ENCODE measurements at regions not wholly inside any gene's neighbourhood (a gene's known extent, or its start where the extent isn't known, plus 50 kb on each side); places are given as distances from the start of the nearest gene placed in this dataset.

DNA sequence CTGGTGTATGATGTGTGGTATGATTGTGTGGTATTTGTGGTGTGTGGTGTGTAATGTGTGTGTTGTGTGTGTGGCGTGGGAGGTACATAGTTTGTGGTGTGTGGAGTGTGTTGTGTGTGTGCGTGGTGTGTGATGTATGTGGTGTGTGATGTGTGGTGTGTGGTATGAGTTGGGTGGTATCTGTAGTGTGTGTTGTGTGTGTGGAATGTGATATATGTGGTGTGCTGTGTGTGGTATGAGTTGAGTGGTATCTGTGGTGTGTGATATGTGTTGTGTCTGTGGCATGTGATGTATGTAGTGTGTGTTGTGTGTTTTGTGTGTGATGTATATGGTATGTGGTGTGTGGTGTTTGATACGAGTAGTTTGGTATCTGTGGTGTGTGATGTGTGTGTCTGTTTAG, 272.5 kb upstream of the IRX1 start:
- Histone ChIP-seq H3K27ac (ENCODE audit: low read length in 2 of 2) (no peak overlapping the region), H3K79me2 (ENCODE audit: control insufficient read depth, insufficient read depth, low read length) (no peaks in the 10 kb centered on the region), H3K9me3 (ENCODE audit: control extremely low read depth in 1 of 3, control insufficient read depth in 2 of 3, insufficient read depth in 1 of 3, low read length in 2 of 3) (peaks cover 0 to 35% (median 0%) of the 10 kb centered on the region in 3 donors), H3K9ac (ENCODE audit: low read length) (no peak overlapping the region), H3K4me1 (ENCODE audit: control insufficient read depth in 2 of 2, insufficient read depth in 2 of 2, low read length in 2 of 2) (no peaks in the 10 kb centered on the region), H3K4me2 (replicated peaks; ENCODE audit: low read depth, low read length, poor library complexity, severe bottlenecking) (no peak overlapping the region), H3K4me3 (ENCODE audit: control extremely low read depth in 1 of 5, extremely low read depth in 1 of 5, insufficient read depth in 1 of 5, low read depth in 2 of 5, low read length in 4 of 5) (no peak overlapping the region), H4K20me1 (ENCODE audit: control insufficient read depth, insufficient read depth, low read length, poor library complexity, severe bottlenecking) (no peaks in the 10 kb centered on the region), H2AFZ (ENCODE audit: insufficient read depth, low read depth, low read length, poor library complexity, severe bottlenecking) (no peak overlapping the region), H3K27me3 (replicated peaks in 1 of 4; ENCODE audit: control extremely low read depth in 1 of 4, control insufficient read depth in 3 of 4, insufficient read depth in 4 of 4, low read length in 3 of 4) (no peaks in the 10 kb centered on the region), H3K36me3 (replicated peaks in 1 of 2; ENCODE audit: control extremely low read depth in 1 of 2, control insufficient read depth in 1 of 2, extremely low read depth in 1 of 2, insufficient read depth in 2 of 2, low read length in 1 of 2) (no peaks in the 10 kb centered on the region)
- no peak overlapping the region for H3K4me3 Mint-ChIP-seq
- CTCF ChIA-PET, result no interaction called here
- H3K27me3 Mint-ChIP-seq, result no peaks in the 10 kb centered on the region
- DNase-seq (no peak), ATAC-seq (ENCODE audit: low read depth) (no peak)
- no peaks in the 10 kb centered on the region for H3K4me1 Mint-ChIP-seq
- intact Hi-C loops (cut with micrococcal nuclease), result no loop called here
- POLR2A ChIA-PET, result no interaction called here
- no peak overlapping the region for H3K27ac Mint-ChIP-seq
- peaks cover 2% of the 10 kb centered on the region for H3K9me3 Mint-ChIP-seq (ENCODE audit: insufficient read depth)
- WGBS (ENCODE audit: insufficient coverage), result 92% methylated on average over 3 of the region's 3 CpGs
- no peak for TF ChIP-seq EZH2 (IDR thresholded peaks at IDR 0.05; ENCODE audit: borderline replicate concordance, insufficient read depth, low read depth, low read length, poor library complexity, severe bottlenecking)
- TF ChIP-seq, protein P1, sequence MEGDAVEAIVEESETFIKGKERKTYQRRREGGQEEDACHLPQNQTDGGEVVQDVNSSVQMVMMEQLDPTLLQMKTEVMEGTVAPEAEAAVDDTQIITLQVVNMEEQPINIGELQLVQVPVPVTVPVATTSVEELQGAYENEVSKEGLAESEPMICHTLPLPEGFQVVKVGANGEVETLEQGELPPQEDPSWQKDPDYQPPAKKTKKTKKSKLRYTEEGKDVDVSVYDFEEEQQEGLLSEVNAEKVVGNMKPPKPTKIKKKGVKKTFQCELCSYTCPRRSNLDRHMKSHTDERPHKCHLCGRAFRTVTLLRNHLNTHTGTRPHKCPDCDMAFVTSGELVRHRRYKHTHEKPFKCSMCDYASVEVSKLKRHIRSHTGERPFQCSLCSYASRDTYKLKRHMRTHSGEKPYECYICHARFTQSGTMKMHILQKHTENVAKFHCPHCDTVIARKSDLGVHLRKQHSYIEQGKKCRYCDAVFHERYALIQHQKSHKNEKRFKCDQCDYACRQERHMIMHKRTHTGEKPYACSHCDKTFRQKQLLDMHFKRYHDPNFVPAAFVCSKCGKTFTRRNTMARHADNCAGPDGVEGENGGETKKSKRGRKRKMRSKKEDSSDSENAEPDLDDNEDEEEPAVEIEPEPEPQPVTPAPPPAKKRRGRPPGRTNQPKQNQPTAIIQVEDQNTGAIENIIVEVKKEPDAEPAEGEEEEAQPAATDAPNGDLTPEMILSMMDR (IDR thresholded peaks at IDR 0.05), result no peak

DNA sequence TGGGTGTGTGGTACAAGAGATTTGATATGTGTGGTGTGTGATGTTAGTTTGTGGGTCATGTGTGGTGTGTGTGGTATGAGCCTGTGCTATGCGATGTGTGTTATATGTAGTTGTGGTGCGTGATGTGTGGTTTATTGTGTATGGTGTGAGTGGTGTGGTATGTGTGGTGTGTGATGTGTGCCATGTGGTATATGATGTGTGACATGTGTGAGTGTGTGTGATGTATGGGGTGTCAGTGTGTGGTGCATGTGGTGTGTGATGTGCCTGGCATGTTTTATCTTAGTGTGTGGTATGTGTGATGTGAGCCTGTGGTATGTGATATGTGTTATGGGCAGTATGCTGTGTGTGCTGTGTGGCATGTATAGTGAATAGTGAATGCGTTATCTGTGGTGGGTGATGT, 273.0 kb upstream of the IRX1 start:
- Histone ChIP-seq H3K9ac (ENCODE audit: low read length) (no peak overlapping the region), H3K36me3 (replicated peaks in 1 of 2; ENCODE audit: control extremely low read depth in 1 of 2, control insufficient read depth in 1 of 2, extremely low read depth in 1 of 2, insufficient read depth in 2 of 2, low read length in 1 of 2) (no peaks in the 10 kb centered on the region), H3K79me2 (ENCODE audit: control insufficient read depth, insufficient read depth, low read length) (no peaks in the 10 kb centered on the region), H4K20me1 (ENCODE audit: control insufficient read depth, insufficient read depth, low read length, poor library complexity, severe bottlenecking) (no peaks in the 10 kb centered on the region), H3K27ac (ENCODE audit: low read length in 2 of 2) (no peak overlapping the region), H3K27me3 (replicated peaks in 1 of 4; ENCODE audit: control extremely low read depth in 1 of 4, control insufficient read depth in 3 of 4, insufficient read depth in 4 of 4, low read length in 3 of 4) (no peaks in the 10 kb centered on the region), H2AFZ (ENCODE audit: insufficient read depth, low read depth, low read length, poor library complexity, severe bottlenecking) (no peak overlapping the region), H3K4me1 (ENCODE audit: control insufficient read depth in 2 of 2, insufficient read depth in 2 of 2, low read length in 2 of 2) (no peaks in the 10 kb centered on the region), H3K4me2 (replicated peaks; ENCODE audit: low read depth, low read length, poor library complexity, severe bottlenecking) (no peak overlapping the region), H3K4me3 (ENCODE audit: control extremely low read depth in 1 of 5, extremely low read depth in 1 of 5, insufficient read depth in 1 of 5, low read depth in 2 of 5, low read length in 4 of 5) (no peak overlapping the region), H3K9me3 (ENCODE audit: control extremely low read depth in 1 of 3, control insufficient read depth in 2 of 3, insufficient read depth in 1 of 3, low read length in 2 of 3) (peaks cover 0 to 32% (median 0%) of the 10 kb centered on the region in 3 donors)
- Mint-ChIP-seq H3K27me3 (no peaks in the 10 kb centered on the region), H3K27ac (no peak overlapping the region), H3K4me3 (no peak overlapping the region), H3K4me1 (no peaks in the 10 kb centered on the region), H3K9me3 (ENCODE audit: insufficient read depth) (peaks cover 2% of the 10 kb centered on the region)
- no peak for TF ChIP-seq EZH2 (IDR thresholded peaks at IDR 0.05; ENCODE audit: borderline replicate concordance, insufficient read depth, low read depth, low read length, poor library complexity, severe bottlenecking)
- intact Hi-C loops (cut with micrococcal nuclease), result no loop called here
- ATAC-seq (ENCODE audit: low read depth) (no peak), DNase-seq (no peak)
- 94% methylated on average over 3 of the region's 3 CpGs for WGBS (ENCODE audit: insufficient coverage)
- CTCF ChIA-PET, result no interaction called here
- POLR2A ChIA-PET, result no interaction called here
